Kidney epithelial cell (primary cell): ENCODE measurements at regions not wholly inside any gene's neighbourhood (a gene's known extent, or its start where the extent isn't known, plus 50 kb on each side); places are given as distances from the start of the nearest gene placed in this dataset.

Experiments
- DNase-seq: peaks from one replicate; pipeline ENCODE4 v3.0.0-alpha.2; 2010; ENCODE audit warnings: low read depth
- H3K27me3 ChIP-seq: 2 replicates; pipeline ENCODE4 v1.6.0; 2011; ENCODE audit warnings: low read length; ENCODE audit not compliant: control insufficient read depth, insufficient read depth
- H3K36me3 ChIP-seq: 2 replicates; pipeline ENCODE4 v1.5.1; 2011; ENCODE audit warnings: low read length; ENCODE audit not compliant: control insufficient read depth, insufficient read depth
- H3K4me3 ChIP-seq: 2 replicates; pipeline ENCODE4 v1.5.1; 2011; ENCODE audit warnings: low read depth, mild to moderate bottlenecking, control low read depth, low read length
- TF ChIP-seq, protein P1 (sequence below): IDR thresholded peaks from 2 replicates; pipeline ENCODE4 v1.5.1; 2011; ENCODE audit warnings: mild to moderate bottlenecking, moderate library complexity, low read length, control low read depth, inconsistent platforms; ENCODE audit not compliant: insufficient read depth, poor library complexity, severe bottlenecking

GRCh38 chr4:162911349-162911748, 255.3 kb downstream of the NAF1 start:
- Histone ChIP-seq H3K27me3 (no peaks in the 10 kb centered on the region), H3K36me3 (no peaks in the 10 kb centered on the region), H3K4me3 (no peak overlapping the region)
- TF ChIP-seq, protein P1, sequence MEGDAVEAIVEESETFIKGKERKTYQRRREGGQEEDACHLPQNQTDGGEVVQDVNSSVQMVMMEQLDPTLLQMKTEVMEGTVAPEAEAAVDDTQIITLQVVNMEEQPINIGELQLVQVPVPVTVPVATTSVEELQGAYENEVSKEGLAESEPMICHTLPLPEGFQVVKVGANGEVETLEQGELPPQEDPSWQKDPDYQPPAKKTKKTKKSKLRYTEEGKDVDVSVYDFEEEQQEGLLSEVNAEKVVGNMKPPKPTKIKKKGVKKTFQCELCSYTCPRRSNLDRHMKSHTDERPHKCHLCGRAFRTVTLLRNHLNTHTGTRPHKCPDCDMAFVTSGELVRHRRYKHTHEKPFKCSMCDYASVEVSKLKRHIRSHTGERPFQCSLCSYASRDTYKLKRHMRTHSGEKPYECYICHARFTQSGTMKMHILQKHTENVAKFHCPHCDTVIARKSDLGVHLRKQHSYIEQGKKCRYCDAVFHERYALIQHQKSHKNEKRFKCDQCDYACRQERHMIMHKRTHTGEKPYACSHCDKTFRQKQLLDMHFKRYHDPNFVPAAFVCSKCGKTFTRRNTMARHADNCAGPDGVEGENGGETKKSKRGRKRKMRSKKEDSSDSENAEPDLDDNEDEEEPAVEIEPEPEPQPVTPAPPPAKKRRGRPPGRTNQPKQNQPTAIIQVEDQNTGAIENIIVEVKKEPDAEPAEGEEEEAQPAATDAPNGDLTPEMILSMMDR = no peak
- no peak for DNase-seq

DNA sequence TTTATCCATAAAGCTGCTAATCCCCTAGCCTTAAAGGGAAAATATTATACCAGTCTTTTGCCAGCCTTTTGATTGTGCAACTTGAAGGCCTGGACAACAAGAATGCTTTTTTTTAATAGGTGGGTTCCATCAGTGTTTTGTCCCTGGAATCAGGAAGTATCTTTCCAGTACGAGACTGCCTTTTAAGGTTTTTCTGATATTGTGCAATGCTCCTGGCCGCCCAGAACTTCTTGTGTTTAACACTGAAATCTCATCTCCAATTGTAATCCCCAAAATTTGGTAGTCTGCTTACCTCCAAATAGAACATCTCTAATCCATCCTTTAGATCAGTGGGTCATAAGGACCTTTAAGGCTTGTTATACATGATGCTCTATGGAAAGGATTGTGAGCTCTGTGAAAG, 256.7 kb downstream of the NAF1 start:
- TF ChIP-seq, protein P1 = no peak
- no peak for DNase-seq
- H3K27me3 ChIP-seq = no peaks in the 10 kb centered on the region
- H3K4me3 ChIP-seq = no peak overlapping the region
- no peaks in the 10 kb centered on the region for H3K36me3 ChIP-seq

- TF ChIP-seq, protein P1 = no peak
- DNase-seq = no peak
- no peaks in the 10 kb centered on the region for H3K36me3 ChIP-seq
- H3K4me3 ChIP-seq = no peak overlapping the region
- H3K27me3 ChIP-seq = no peaks in the 10 kb centered on the region
Observed at GRCh38 chr4:162894387-162894786, 272.3 kb downstream of the NAF1 start.

DNA sequence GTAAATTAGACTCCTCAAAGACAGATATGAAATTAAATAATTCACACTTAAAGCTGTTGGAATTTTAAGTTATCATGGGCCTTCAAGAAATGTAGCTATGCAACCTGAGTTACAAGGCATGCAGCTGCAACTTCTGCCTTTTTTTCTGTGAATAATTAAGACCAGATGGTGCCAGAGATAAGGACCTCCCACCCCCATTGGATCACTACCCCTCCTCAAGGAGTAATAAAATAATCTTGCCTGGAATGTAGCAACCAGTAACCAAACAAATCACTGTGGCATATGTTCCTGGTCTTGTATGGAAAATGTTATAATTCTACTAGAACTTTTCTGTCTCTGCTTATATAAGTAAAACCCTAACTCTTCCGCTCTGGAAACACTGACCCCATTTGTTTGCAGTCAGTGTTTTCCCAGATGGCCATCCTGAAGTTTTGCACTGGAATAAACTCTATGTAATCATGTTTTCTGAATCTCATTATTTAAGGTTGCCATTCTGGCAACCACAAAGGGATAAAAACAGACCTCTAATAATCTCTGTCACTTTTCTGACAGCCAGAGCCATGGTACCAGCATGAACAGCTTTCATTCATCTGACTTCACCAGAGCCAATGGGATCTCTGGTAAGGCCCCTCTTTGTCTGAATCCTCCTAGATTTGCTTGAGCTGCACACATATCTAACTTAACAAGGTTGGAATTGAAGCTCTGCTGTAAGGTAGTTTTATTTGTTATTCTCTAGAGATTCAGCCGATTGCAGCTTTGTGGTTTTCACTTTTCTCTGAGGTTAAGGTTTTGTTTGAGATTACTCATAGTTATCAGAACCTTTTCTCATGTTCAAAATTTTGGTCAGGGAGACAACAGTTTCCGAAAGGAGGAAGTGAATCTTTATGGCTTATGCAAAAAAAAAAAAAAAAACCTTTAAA, 274.6 kb downstream of the NAF1 start:
- TF ChIP-seq, protein P1 = no peak
- no peak overlapping the region for H3K4me3 ChIP-seq
- no peaks in the 10 kb centered on the region for H3K36me3 ChIP-seq
- no peaks in the 10 kb centered on the region for H3K27me3 ChIP-seq
- DNase-seq = no peak

- Histone ChIP-seq H3K4me3 (no peak overlapping the region), H3K27me3 (no peaks in the 10 kb centered on the region), H3K36me3 (no peaks in the 10 kb centered on the region)
- no peak for DNase-seq
- TF ChIP-seq, protein P1 = no peak
Observed at GRCh38 chr4:162878096-162878495, 288.6 kb downstream of the NAF1 start.

DNA sequence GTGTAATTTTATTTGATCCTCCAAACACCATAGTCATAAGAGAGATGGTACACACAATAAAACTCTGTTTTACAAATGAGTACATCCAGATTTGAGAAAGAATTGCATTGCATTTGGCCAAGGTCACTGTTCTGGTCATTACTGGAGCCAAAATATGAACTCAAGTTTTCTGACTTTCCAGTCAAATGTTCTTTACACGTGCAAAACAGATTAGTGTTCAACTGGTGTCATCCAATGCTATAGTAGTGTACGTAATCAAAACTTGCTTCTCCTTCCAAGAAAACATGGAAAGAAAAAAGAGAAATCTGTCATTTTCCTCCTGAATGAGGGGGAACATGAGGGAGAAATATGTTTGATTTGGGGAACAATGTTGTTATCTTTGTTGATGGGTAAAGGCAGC, 291.9 kb downstream of the NAF1 start:
- no peaks in the 10 kb centered on the region for H3K27me3 ChIP-seq
- no peak overlapping the region for H3K4me3 ChIP-seq
- TF ChIP-seq, protein P1 = no peak
- H3K36me3 ChIP-seq = no peaks in the 10 kb centered on the region
- DNase-seq = no peak
